ENCODE measurements at regions not wholly inside any gene's neighbourhood (a gene's known extent, or its start where the extent isn't known, plus 50 kb on each side); places are given as distances from the start of the nearest gene placed in this dataset.

GRCh38 chr1:219401724-219402625 is 210.9 kb downstream of the ZC3H11B start:
- DNase-seq (ENCODE audit: low spot score), result no peak

DNA sequence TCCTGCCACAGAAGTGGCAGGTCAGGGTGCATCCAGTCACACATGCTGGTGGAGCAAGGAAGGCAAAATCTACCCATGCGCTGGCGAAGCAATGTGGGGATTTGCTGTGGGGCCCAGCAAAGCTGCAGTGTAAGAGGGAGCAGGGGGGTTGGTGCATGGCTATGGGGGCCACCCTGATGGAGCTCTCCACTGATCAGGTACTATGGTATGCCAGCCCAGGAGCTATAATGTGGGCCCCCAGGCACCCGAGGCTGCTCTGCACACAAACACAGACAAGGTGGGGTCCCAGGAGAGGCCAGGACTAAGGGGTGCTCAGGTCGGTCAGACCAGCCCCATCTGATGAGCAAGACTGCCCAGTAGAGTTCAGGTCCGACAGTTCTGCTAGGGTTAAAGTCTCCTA is 213.5 kb downstream of the ZC3H11B start:
- no peak for DNase-seq (ENCODE audit: low spot score)

- no peak for DNase-seq (ENCODE audit: low spot score)
Observed at GRCh38 chr1:219398815-219399396, 214.0 kb downstream of the ZC3H11B start.

DNA sequence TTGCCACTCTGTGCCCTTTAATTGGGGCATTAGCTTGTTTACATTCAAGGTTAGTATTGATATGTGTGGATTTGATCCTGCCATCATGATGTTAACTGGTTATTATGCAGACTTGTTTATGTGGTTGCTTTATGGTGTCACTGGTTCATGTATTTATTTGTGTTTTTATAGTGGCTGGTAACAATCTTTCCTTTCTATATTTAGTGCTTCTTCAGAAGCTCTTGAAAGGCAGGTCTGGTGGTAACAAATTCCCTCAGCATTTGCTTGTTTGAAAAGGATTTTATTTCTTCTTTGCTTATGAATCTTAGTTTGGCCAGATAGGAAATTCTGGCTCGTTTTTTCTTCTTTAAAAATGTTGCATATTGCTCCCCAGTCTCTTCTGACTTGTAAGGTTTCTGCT is 215.4 kb downstream of the ZC3H11B start:
- DNase-seq (ENCODE audit: low spot score), result no peak

DNA sequence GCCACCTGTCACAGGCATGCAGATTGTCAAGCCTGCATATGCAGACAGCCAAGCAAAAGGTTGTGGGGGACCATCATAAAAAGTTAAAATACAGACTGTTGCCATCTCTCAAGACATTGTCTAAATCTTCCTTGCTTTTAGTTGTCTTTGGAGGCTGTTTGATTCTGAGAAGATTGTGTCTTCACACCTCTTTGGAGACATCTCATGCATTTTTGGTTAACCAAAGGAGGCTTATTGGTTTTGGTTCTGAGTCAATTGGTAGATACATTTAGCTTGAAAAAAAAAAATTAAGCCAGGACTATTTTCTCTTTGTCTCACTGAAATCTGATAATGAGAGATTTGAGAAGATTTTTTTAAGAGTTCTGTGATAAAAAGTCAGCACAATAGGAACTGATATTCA is 217.6 kb downstream of the LYPLAL1 start:
- DNase-seq (ENCODE audit: low spot score), result no peak

GRCh38 chr1:219387211-219387610 is 213.5 kb downstream of the LYPLAL1 start:
- no peak for DNase-seq (ENCODE audit: low spot score)

DNA sequence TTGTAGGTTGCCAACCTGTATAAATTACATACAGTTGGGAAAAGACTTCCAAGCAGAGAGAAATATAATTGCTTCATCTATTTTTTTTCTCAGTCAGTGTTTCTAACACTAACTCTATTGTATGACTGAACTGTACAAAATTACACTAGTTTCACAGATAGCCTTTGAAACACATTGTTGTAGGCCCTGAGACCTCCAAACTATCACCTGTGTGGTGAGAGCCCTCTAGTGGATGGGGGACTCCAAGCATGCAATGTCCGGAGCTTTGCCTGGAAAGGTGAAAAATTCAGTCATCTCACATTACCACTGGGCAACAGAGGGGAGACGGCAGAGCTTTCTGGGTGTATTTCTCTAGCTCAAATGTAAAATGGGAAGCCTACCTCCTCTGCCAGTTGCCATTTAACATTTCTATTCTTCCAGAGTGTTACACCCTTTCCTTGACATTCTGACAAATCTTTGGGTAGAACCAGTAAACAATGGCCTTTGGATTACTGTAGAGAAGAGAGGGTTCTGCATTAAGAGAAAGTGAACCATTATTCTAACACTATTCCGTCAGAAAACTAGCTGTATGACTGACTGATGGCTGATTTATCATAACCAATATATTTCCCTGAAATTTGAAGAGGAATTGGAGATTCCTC is 212.2 kb downstream of the LYPLAL1 start:
- DNase-seq (ENCODE audit: low spot score), result peak; percentile 46

DNA sequence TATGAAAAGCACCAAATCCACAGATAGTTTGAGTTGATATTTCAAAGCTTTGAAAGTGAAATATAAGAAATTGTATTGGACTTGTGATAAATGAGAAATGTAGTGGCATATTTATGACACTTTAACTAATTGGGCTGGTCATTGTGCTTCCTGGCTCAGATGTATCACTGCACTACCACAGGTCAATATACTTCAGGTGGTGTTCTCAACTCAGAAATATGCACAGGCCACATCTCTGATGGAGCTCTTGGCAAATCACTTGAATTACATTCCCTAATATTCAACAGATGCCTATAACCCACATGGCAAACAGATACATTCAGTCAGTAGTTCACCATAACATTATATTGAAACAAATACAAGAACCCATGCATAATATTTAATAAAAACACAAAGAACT is 209.6 kb downstream of the LYPLAL1 start:
- no peak for DNase-seq (ENCODE audit: low spot score)

DNA sequence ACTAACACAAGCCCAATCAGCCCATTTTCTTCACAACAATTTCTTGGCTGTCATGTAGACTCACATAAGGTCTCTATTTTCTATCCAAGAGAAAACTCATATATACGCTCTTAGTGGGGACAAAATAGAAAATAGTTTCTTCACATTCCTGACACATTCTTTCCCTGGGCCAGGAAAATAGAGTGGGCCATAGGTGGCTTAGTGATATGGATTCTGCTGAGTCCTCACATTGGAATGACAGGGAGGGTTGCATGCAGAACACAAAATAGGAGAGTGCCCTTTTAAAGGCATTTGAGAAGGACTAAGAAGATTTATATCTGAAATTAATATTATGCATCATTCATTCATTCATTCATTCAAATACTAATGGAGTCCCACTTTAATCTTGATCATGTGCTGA is 207.7 kb downstream of the LYPLAL1 start:
- no peak for DNase-seq (ENCODE audit: low spot score)

GRCh38 chr1:219380463-219380862 is 206.8 kb downstream of the LYPLAL1 start:
- DNase-seq (ENCODE audit: low spot score), result no peak

DNA sequence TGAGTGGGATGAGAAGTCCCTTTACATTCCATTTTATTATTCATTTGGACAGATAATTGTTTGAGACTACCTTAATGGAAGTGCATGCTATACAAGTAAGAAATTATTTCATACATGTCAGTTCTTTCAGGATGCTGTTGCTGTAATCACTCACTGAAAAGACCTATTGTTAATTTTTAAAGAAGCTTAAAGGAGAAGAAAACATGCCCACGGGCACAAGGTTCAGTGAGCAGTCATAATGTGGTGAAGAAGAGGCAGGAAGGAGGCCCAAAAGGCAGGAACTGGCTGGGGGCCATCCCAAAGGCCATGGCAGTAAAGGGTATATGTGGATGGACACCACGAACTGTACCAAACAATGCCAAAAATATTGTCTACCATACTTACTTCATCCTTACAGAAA is 206.0 kb downstream of the LYPLAL1 start:
- no peak for DNase-seq (ENCODE audit: low spot score)

DNA sequence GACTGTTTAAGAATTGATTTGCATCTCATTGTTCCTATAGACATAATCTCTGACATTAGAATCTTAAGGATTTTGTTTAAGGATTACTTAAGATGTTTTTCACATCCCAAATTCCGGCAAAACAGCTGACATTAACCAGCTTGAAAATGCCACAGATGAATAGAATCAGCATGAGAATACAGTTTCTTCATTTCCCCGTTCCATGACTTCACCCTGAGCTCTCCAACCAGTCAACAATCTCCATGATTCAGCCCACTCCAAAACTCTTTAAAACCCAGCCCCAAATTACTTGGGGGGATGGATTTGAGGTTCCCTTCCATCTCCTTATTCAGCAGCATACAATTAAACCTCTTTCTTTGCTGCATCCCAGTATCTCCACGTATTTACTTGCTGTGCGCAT is 201.0 kb downstream of the LYPLAL1 start:
- DNase-seq (ENCODE audit: low spot score), result no peak

DNA sequence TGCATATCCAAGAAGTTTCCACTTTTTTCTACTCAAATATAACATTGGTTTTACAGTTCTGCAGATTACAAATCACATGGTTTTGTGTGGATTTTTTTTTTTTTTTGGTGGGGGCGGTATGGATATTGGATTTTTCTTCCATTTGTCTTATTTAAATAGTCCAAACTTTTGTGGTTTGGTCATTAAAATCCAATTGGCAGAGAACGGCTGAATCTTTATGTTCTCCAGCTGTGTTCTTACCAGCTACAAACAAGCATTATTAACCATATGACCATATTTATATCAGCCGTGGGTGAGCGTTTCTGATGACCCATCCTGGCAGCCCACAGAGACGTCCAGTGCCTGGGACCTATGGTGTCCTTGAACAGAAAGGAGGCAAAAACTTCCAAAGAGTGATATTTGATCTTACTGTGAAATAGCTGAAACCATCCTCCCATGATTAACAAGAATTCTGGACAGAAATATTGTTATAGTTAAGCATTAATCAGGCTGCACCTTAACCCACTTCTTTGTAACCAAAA is 200.4 kb downstream of the LYPLAL1 start:
- DNase-seq (ENCODE audit: low spot score), result no peak

DNA sequence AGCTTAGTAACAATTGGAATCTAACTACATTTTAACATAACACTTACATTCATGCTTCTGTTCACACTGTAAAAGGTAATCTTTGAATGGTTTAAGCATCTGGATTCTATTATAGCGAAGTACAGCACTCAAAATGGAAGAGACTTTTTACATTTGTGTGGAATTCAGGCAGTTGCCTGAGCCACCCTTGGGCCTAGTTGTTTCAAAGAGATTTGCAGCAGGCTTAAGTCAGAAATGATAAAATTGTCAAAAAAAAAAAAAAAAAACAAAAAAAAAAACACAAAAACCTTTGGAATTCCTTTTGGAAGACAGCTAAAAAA is 199.9 kb downstream of the LYPLAL1 start:
- DNase-seq (ENCODE audit: low spot score), result no peak

GRCh38 chr1:219372916-219373615 is 199.4 kb downstream of the LYPLAL1 start:
- DNase-seq (ENCODE audit: low spot score), result no peak

DNA sequence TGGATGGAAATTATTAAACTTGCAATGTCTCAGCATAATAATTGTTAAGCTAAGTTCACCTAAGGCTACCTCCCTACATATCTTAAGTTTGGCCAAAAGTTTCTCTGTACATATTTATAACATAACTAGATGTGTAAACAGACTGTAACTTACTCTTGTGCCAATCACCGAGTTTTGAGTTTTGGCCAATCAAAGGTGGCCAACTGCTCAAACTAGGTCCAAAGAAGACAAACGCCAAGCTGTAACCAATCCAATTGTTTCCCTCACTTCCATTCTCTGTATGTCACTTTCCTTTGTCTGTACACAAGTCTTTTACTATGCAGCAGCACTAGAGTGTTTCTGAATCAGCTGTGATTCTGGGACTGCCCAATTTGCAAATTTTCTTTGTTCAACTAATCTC is 197.8 kb downstream of the LYPLAL1 start:
- DNase-seq (ENCODE audit: low spot score), result no peak

DNA sequence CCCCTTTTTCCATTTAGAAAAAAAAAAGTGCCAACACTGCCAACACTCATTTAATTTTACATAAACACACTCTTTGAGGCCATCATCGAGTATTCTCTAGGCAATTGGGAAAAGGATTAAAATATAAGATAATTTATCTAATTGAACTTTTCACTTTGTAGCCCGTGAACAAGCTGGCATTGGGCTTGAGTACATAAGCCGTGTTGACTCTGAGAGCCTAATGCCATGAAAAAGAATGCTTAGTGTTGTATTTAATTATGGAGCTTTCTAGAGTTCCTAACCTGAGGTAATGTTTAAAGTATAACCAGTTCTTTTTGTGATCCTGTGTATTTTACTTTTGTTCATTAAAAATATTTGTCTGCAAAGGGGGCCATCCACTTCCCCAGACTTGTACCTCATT is 193.8 kb downstream of the LYPLAL1 start:
- DNase-seq (ENCODE audit: low spot score), result no peak

DNA sequence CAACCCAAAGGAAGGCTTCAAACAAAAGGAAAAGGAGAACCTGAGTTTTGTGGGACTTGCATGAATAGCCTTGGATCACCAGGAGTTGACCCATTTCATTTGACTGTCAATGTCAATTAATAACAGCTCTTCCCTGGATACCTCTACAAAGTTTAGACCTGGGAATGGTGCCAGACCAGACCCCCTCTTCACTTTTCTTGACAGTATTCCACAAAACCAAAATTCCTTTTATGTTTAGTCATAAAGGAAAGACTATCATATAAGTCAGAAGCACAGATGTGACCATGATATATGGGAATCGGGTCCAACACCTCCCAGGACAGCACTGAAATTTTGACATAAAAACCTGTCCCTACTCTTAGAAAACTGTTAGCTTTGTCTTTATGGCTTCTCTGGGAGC is 191.8 kb downstream of the LYPLAL1 start:
- no peak for DNase-seq (ENCODE audit: low spot score)

DNA sequence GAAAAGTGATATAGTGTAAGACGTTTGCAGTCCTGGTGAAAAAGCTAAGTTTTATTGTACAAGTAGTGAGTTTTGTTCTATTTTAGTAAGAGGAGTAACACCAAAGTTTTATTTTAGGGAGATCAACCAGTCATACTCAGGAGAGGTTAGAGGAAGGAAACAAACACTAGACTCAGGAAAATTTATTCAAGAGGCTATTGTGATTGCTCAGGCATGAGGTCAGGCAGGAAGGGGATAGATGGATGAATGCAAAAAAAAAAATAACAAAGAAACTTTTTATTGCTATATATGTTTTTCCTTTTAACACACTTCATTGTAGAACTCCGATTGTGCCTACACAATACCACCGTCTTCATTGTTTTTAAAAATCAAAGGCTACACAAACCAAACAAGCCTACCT is 189.0 kb downstream of the LYPLAL1 start:
- DNase-seq (ENCODE audit: low spot score), result no peak

- DNase-seq (ENCODE audit: low spot score), result no peak
Observed at GRCh38 chr1:219359126-219359525, 185.4 kb downstream of the LYPLAL1 start.

- DNase-seq (ENCODE audit: low spot score), result no peak
Observed at GRCh38 chr1:219358080-219358479, 184.4 kb downstream of the LYPLAL1 start.

DNA sequence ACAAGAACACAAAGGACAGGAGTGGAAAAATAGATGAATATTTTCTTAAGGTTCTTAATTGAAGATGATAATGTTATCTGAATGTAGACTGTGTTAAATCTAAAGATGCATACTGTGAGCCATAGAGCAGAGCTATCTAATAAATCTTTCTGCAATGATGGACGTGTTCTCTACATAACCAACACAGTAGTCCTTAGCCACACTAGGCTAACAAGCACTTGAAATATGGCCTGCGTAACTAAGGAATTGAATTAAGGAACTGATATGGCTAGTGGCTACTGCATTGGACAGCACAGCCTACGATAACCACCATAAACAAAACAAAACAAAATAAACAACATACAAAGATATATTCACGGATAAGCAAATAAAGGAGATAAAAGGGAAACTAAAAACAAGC is 181.3 kb downstream of the LYPLAL1 start:
- no peak for DNase-seq (ENCODE audit: low spot score)
